ENCODE measurements at regions not wholly inside any gene's neighbourhood (a gene's known extent, or its start where the extent isn't known, plus 50 kb on each side); places are given as distances from the start of the nearest gene placed in this dataset.

GRCh38 chr7:55306331-55306730, 58.8 kb upstream of the LANCL2 start:
- no peaks in the 10 kb centered on the region for H3K79me2 ChIP-seq (ENCODE audit: control insufficient read depth in 1 of 2, insufficient read depth in 2 of 2, low read length in 2 of 2)
- no peak overlapping the region for H3K18ac ChIP-seq (ENCODE audit: extremely low read depth, low read length)
- no peak overlapping the region for H3K4me2 ChIP-seq (ENCODE audit: insufficient read depth in 1 of 2, low read depth in 2 of 2, low read length in 2 of 2)
- 82% methylated on average over 3 of the region's 3 CpGs; no CpG with 5 or more reads in 1 of the 2 experiments for WGBS, 2 experiments (ENCODE audit: extremely low coverage in 1 of 2, insufficient coverage in 1 of 2, insufficient read length in 1 of 2, insufficient replicate concordance in 2 of 2, low coverage in 1 of 2, low lambda C conversion rate in 2 of 2, missing lambda C conversion rate in 1 of 2)
- H3K9me3 ChIP-seq (ENCODE audit: insufficient read depth in 2 of 2, low read depth in 1 of 2, low read length in 1 of 2) = peaks cover 9 to 14% of the 10 kb centered on the region in 2 experiments
- no peaks in the 10 kb centered on the region for H3K27me3 ChIP-seq (replicated peaks in 1 of 4; ENCODE audit: control insufficient read depth in 3 of 4, extremely low read depth in 1 of 4, insufficient read depth in 3 of 4, low read length in 3 of 4)
- H2AK5ac ChIP-seq (ENCODE audit: low read depth, low read length) = no peak overlapping the region
- H3K4ac ChIP-seq (replicated peaks; ENCODE audit: insufficient read length, low read depth, low read length) = no peak overlapping the region
- ChIA-PET POLR2A (ENCODE audit: partially characterized antibody) (interaction anchor here (0.5 to 1.4 kb wide), 2 partner anchors 9 to 59 kb away, joined by 3 to 5 read pairs; no protein-coding TSS in a partner anchor), CTCF (ENCODE audit: partially characterized antibody) (interaction anchor here (0.6 to 1.7 kb wide), 10 partner anchors 8 to 122 kb away, joined by 3 to 7 read pairs (median 3); no protein-coding TSS in a partner anchor)
- no peaks in the 10 kb centered on the region for H4K20me1 ChIP-seq (replicated peaks in 1 of 2; ENCODE audit: control insufficient read depth in 1 of 2, insufficient read depth in 2 of 2, low read length in 2 of 2)
- no peak overlapping the region for H2BK120ac ChIP-seq (replicated peaks; ENCODE audit: low read depth, low read length)
- no peaks in the 10 kb centered on the region for H3K36me3 ChIP-seq (ENCODE audit: control insufficient read depth in 2 of 4, insufficient read depth in 4 of 4, low read length in 3 of 4)
- no peak overlapping the region for H2BK15ac ChIP-seq (ENCODE audit: low read length)
- no peak overlapping the region for H3K4me3 ChIP-seq (ENCODE audit: extremely low read depth in 1 of 4, insufficient read depth in 2 of 4, low read depth in 3 of 4, low read length in 4 of 4)
- no peak overlapping the region for H3K9ac ChIP-seq (replicated peaks in 1 of 4; ENCODE audit: extremely low read depth in 1 of 4, low read depth in 3 of 4, low read length in 3 of 4)
- no peak overlapping the region for H4K5ac ChIP-seq (ENCODE audit: insufficient read length, low read depth, low read length)
- no peak overlapping the region for H4K91ac ChIP-seq (replicated peaks; ENCODE audit: insufficient read length, low read length)
- FAIRE-seq = no peak
- H3K79me1 ChIP-seq (ENCODE audit: low read depth, low read length) = no peaks in the 10 kb centered on the region
- H2BK20ac ChIP-seq (ENCODE audit: low read length) = no peak overlapping the region
- H3K56ac ChIP-seq (replicated peaks; ENCODE audit: insufficient read length, low read depth, low read length) = no peak overlapping the region
- peaks cover 3% of the 10 kb centered on the region; the same call in 1 of the 2 replicates for H3K23me2 ChIP-seq (ENCODE audit: low read depth, low read length)
- no peak overlapping the region for H4K8ac ChIP-seq (ENCODE audit: extremely low read depth, insufficient read depth, low read length)
- no peak overlapping the region for H3K27ac ChIP-seq (ENCODE audit: low read depth, low read length)
- no peak overlapping the region for H2BK12ac ChIP-seq (ENCODE audit: low read depth, low read length)
- H3K14ac ChIP-seq (ENCODE audit: insufficient read length) = no peak overlapping the region
- no peak overlapping the region for H3K23ac ChIP-seq (ENCODE audit: insufficient read length)
- peaks cover 0 to 5% (median 1%) of the 10 kb centered on the region in 4 experiments; a peak in 1 of 7 replicates for H3K4me1 ChIP-seq (replicated peaks in 1 of 4; ENCODE audit: control insufficient read depth in 3 of 4, insufficient read depth in 4 of 4, low read length in 3 of 4)
- DNase-seq (ENCODE audit: low read depth in 1 of 2, low spot score in 2 of 2) = no peak
- H2BK5ac ChIP-seq (ENCODE audit: low read depth, low read length) = no peak overlapping the region
- no peak overlapping the region for H2AFZ ChIP-seq (ENCODE audit: low read length)
- TF ChIP-seq RAD21 (IDR thresholded peaks at IDR 0.05 in 1 of 2, conservative IDR thresholded peaks at IDR 0.05 in 1 of 2; ENCODE audit: low read depth in 2 of 2, low read length in 2 of 2) (no peak), TAF1 (IDR thresholded peaks at IDR 0.05; ENCODE audit: low read depth, low read length) (no peak), ATF3 (IDR thresholded peaks at IDR 0.05; ENCODE audit: insufficient read depth, low read depth, low read length) (no peak), NRF1 (IDR thresholded peaks at IDR 0.05; ENCODE audit: low read depth, low read length) (no peak), NANOG (IDR thresholded peaks at IDR 0.05; ENCODE audit: insufficient read depth, low read depth, low read length, poor library complexity, severe bottlenecking) (no peak), CTCF (IDR thresholded peaks at IDR 0.05; ENCODE audit: control extremely low read depth in 1 of 3, insufficient read depth in 1 of 3, low read depth in 1 of 3, low read length in 3 of 3) (no peak)

Data from H1 (cell line).